Hematopoietic multipotent progenitor cell treated with erythropoietin and hydrocortisone succinate and interleukin-3 and kit ligand, for 6 days (in vitro differentiated cells): ENCODE measurements at regions not wholly inside any gene's neighbourhood (a gene's known extent, or its start where the extent isn't known, plus 50 kb on each side); places are given as distances from the start of the nearest gene placed in this dataset.

Experiments used
- DNase-seq: peaks from one replicate; pipeline ENCODE4 v3.0.0-alpha.2; 2015

GRCh38 chr9:124179196-124180071 is 78.3 kb upstream of the NEK6 start:
- DNase-seq = no peak

- DNase-seq = no peak
Measured at GRCh38 chr9:124180557-124180956, 77.2 kb upstream of the NEK6 start.

- DNase-seq = no peak
Measured at GRCh38 chr9:124182741-124183140, 75.0 kb upstream of the NEK6 start.

- DNase-seq = no peak
Measured at GRCh38 chr9:124183772-124184171, 74.0 kb upstream of the NEK6 start.

- DNase-seq = no peak
Measured at GRCh38 chr9:124185413-124185812, 72.3 kb upstream of the NEK6 start.

- no peak for DNase-seq
Measured at GRCh38 chr9:124187311-124187710, 70.4 kb upstream of the NEK6 start.

GRCh38 chr9:124188331-124189110 is 69.2 kb upstream of the NEK6 start:
- no peak for DNase-seq

GRCh38 chr9:124190761-124191160 is 67.0 kb upstream of the NEK6 start:
- no peak for DNase-seq

GRCh38 chr9:124191691-124192395 is 65.9 kb upstream of the NEK6 start:
- DNase-seq = no peak

- DNase-seq = no peak
Measured at GRCh38 chr9:124196814-124197176, 61.0 kb upstream of the NEK6 start.

- DNase-seq = peak; percentile 83
Measured at GRCh38 chr9:124197177-124198095, 60.3 kb upstream of the NEK6 start.

GRCh38 chr9:124198331-124198730 is 59.4 kb upstream of the NEK6 start:
- no peak for DNase-seq

- no peak for DNase-seq
Measured at GRCh38 chr9:124198948-124199347, 58.8 kb upstream of the NEK6 start.

GRCh38 chr9:124199474-124199873 is 58.3 kb upstream of the NEK6 start:
- no peak for DNase-seq

GRCh38 chr9:124202447-124202971 is 55.2 kb upstream of the NEK6 start:
- DNase-seq = peak; percentile 94

GRCh38 chr9:124205686-124206352 is 51.9 kb upstream of the NEK6 start:
- DNase-seq = peak; percentile 42

- no peak for DNase-seq
Measured at GRCh38 chr9:124206391-124206790, 51.4 kb upstream of the NEK6 start.
